Hepatocyte (in vitro differentiated cells): ENCODE measurements at regions not wholly inside any gene's neighbourhood (a gene's known extent, or its start where the extent isn't known, plus 50 kb on each side); places are given as distances from the start of the nearest gene placed in this dataset.

ENCODE experiments used
- DNase-seq: peaks from one replicate; pipeline ENCODE4 v3.0.0-alpha.2; 2016; ENCODE audit warnings: low spot score
- H2AFZ ChIP-seq: fragments of 200-600 bp; sonication (generic); 2 replicates; pipeline ENCODE4 v1.6.0; 2016; ENCODE audit warnings: antibody characterized with exemption, mild to moderate bottlenecking
- H3K27ac ChIP-seq: fragments of 200-600 bp; sonication (generic); 2 replicates; pipeline ENCODE4 v1.5.1; 2016; ENCODE audit warnings: mild to moderate bottlenecking
- H3K27me3 ChIP-seq: fragments of 200-600 bp; sonication (generic); 2 replicates; pipeline ENCODE4 v1.6.1; 2016
- H3K36me3 ChIP-seq: fragments of 200-600 bp; sonication (generic); replicated peaks from 2 replicates; pipeline ENCODE4 v1.5.1; 2016; ENCODE audit warnings: low read depth; ENCODE audit not compliant: insufficient read depth
- H3K4me1 ChIP-seq: fragments of 200-600 bp; sonication (generic); 2 replicates; pipeline ENCODE4 v1.5.1; 2016; ENCODE audit warnings: mild to moderate bottlenecking, moderate library complexity; ENCODE audit not compliant: insufficient read depth
- H3K4me2 ChIP-seq: fragments of 200-600 bp; sonication (generic); 2 replicates; pipeline ENCODE4 v1.6.0; 2016
- H3K4me3 ChIP-seq: fragments of 200-600 bp; sonication (generic); 2 replicates; pipeline ENCODE4 v1.5.1; 2016; ENCODE audit warnings: mild to moderate bottlenecking
- H3K79me2 ChIP-seq: fragments of 200-600 bp; sonication (generic); 2 replicates; pipeline ENCODE4 v1.6.0; 2017; ENCODE audit warnings: mild to moderate bottlenecking
- H3K9me2 ChIP-seq: fragments of 200-600 bp; sonication (generic); replicated peaks from 2 replicates; pipeline ENCODE4 v1.6.0; 2017; ENCODE audit warnings: mild to moderate bottlenecking; ENCODE audit not compliant: insufficient read depth
- H3K9me3 ChIP-seq: fragments of 200-600 bp; sonication (generic); 2 replicates; pipeline ENCODE4 v1.5.1; 2016; ENCODE audit warnings: low read depth, mild to moderate bottlenecking
- H4K20me1 ChIP-seq: fragments of 200-600 bp; sonication (generic); 2 replicates; pipeline ENCODE4 v1.6.0; 2016; ENCODE audit warnings: mild to moderate bottlenecking; ENCODE audit not compliant: insufficient read depth, poor library complexity, severe bottlenecking
- EZH2 ChIP-seq: fragments of 200-600 bp; sonication (generic); IDR thresholded peaks from 2 replicates; pipeline ENCODE4 v1.6.1; 2016; ENCODE audit warnings: antibody characterized with exemption, mild to moderate bottlenecking, borderline replicate concordance
- EZH2phosphoT487 ChIP-seq: fragments of 200-600 bp; sonication (generic); IDR thresholded peaks from one replicate; pipeline ENCODE4 v1.6.1; 2018; ENCODE audit warnings: antibody characterized with exemption, mild to moderate bottlenecking, low read depth, moderate library complexity; ENCODE audit not compliant: unreplicated experiment, severe bottlenecking
- WGBS: methylation state at CpG from one replicate; pipeline ENCODE4 v1.1.6; 2016; ENCODE audit warnings: low lambda C conversion rate; ENCODE audit errors: missing lambda C conversion rate; 5-methylcytosine and 5-hydroxymethylcytosine counted together
- TF ChIP-seq, protein P1 (sequence below): fragments of 200-600 bp; sonication (generic); IDR thresholded peaks from 2 replicates; pipeline ENCODE4 v1.5.1; 2016; ENCODE audit warnings: antibody characterized with exemption, mild to moderate bottlenecking; ENCODE audit not compliant: poor library complexity

- Histone ChIP-seq H3K79me2 (no peaks in the 10 kb centered on the region), H3K27me3 (no peaks in the 10 kb centered on the region), H2AFZ (no peak overlapping the region), H3K4me3 (no peak overlapping the region), H3K36me3 (no peaks in the 10 kb centered on the region), H3K9me3 (no peaks in the 10 kb centered on the region), H3K27ac (no peak overlapping the region), H3K4me2 (no peak overlapping the region), H3K4me1 (no peaks in the 10 kb centered on the region), H4K20me1 (no peaks in the 10 kb centered on the region), H3K9me2 (no peaks in the 10 kb centered on the region)
- no peak for DNase-seq
- WGBS: 87% methylated on average over 15 of the region's 15 CpGs
- TF ChIP-seq EZH2phosphoT487 (no peak), EZH2 (no peak)
These were observed 87.4 kb upstream of the SHISAL1 start for GRCh38 chr22:44399906-44400762.

DNA sequence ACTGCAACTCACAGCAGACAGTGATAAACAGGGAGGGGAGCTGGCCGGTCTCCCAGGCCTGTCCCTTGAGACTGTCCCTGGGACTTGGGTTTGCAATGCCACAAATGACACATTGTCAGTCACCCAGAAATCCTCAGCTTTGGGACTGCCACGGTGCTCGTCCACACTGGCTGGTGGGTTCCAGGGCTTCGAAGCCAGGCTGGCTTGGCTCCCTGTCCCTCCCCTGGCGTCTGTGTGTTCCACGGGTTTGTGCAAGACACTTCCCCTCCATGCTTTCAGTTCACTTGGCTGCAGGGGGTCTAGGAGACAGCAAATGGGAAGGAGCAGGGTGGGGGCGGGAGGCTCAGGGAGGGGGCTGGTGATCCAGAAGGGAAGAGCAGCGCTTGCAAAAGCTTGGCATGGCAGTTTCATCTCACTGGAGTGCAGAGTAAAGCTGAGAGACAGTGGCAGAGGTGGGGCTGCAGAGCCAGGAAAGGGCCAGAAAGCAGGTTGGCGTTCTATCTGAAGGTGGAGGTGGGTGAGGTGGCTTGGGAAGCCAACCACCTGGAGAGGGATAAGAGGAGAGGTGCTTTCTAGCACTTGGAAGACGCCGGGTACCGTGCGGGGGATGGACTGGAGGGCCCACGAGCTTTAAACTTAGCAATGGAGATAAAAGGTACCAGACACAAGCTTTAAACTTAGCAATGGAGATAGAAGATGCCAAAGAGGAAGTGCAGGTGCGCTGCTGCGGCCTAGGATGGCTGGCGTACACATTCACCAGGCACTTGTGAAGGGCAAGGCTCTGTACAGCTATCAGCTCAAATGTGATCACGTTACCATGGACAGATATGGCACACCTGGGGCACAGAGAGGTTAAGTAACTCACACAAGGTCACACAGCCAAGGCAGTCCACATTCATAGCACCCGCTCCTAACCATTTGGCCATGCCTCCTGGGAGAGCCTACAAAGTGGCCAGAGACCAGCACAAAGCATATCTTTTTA lies 86.4 kb upstream of the SHISAL1 start:
- Histone ChIP-seq H4K20me1 (no peaks in the 10 kb centered on the region), H3K9me2 (no peaks in the 10 kb centered on the region), H3K4me2 (no peak overlapping the region), H3K27ac (no peak overlapping the region), H2AFZ (no peak overlapping the region), H3K79me2 (no peaks in the 10 kb centered on the region), H3K4me1 (no peaks in the 10 kb centered on the region), H3K4me3 (no peak overlapping the region), H3K36me3 (no peaks in the 10 kb centered on the region), H3K27me3 (no peaks in the 10 kb centered on the region), H3K9me3 (no peaks in the 10 kb centered on the region)
- WGBS: 91% methylated on average over 18 of the region's 19 CpGs
- no peak for DNase-seq
- no peak for TF ChIP-seq EZH2
- no peak for TF ChIP-seq EZH2phosphoT487
- TF ChIP-seq, protein P1, sequence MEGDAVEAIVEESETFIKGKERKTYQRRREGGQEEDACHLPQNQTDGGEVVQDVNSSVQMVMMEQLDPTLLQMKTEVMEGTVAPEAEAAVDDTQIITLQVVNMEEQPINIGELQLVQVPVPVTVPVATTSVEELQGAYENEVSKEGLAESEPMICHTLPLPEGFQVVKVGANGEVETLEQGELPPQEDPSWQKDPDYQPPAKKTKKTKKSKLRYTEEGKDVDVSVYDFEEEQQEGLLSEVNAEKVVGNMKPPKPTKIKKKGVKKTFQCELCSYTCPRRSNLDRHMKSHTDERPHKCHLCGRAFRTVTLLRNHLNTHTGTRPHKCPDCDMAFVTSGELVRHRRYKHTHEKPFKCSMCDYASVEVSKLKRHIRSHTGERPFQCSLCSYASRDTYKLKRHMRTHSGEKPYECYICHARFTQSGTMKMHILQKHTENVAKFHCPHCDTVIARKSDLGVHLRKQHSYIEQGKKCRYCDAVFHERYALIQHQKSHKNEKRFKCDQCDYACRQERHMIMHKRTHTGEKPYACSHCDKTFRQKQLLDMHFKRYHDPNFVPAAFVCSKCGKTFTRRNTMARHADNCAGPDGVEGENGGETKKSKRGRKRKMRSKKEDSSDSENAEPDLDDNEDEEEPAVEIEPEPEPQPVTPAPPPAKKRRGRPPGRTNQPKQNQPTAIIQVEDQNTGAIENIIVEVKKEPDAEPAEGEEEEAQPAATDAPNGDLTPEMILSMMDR: no peak

GRCh38 chr22:44396727-44397722 lies 84.3 kb upstream of the SHISAL1 start:
- H2AFZ ChIP-seq: no peak overlapping the region
- H3K9me3 ChIP-seq: no peaks in the 10 kb centered on the region
- no peak overlapping the region for H3K27ac ChIP-seq
- no peak overlapping the region for H3K4me2 ChIP-seq
- H3K27me3 ChIP-seq: no peaks in the 10 kb centered on the region
- DNase-seq: no peak
- 92% methylated on average over 16 of the region's 16 CpGs for WGBS
- H3K9me2 ChIP-seq: no peaks in the 10 kb centered on the region
- no peak for TF ChIP-seq EZH2
- no peak for TF ChIP-seq EZH2phosphoT487
- TF ChIP-seq, protein P1: no peak
- H3K79me2 ChIP-seq: no peaks in the 10 kb centered on the region
- no peaks in the 10 kb centered on the region for H3K4me1 ChIP-seq
- no peaks in the 10 kb centered on the region for H4K20me1 ChIP-seq
- H3K36me3 ChIP-seq: no peaks in the 10 kb centered on the region
- no peak overlapping the region for H3K4me3 ChIP-seq
